IMR-90 (cell line): ENCODE measurements at regions not wholly inside any gene's neighbourhood (a gene's known extent, or its start where the extent isn't known, plus 50 kb on each side); places are given as distances from the start of the nearest gene placed in this dataset.

Experiments used
- ATAC-seq: fragments of 200-7000 bp; cut with Tn5 transposase; 2 replicates; pipeline ENCODE4 v1.9.1; 2020; ENCODE audit warnings: low read depth, mild to moderate bottlenecking, moderate library complexity
- BruUV-seq: library from RNA; stranded (reverse); fragments of 400-500 nt; replicated peaks from 2 replicates; lab custom pipeline; 2021; lab: Mats Ljungman, UMichigan
- CTCF ChIA-PET: fragments of 300-600 bp; formaldehyde crosslinking; extraction: SDS; loops from one replicate; lab custom pipeline; 2021; ENCODE audit warnings: antibody characterized with exemption; lab: Yijun Ruan, JAX
- POLR2A ChIA-PET: fragments of 300-600 bp; sonication (Branson Sonifier 250); formaldehyde crosslinking; loops from one replicate; lab custom pipeline; 2022; ENCODE audit warnings: antibody characterized with exemption; ENCODE audit not compliant: unreplicated experiment; lab: Charles Lee
- DNase-seq: peaks from one replicate; pipeline ENCODE4 v3.0.0; 2013
- H2AFZ ChIP-seq: replicated peaks from 2 replicates; pipeline ENCODE3; 2013; ENCODE audit warnings: low read length, mild to moderate bottlenecking; ENCODE audit not compliant: poor library complexity
- H2AK5ac ChIP-seq: 2 replicates; pipeline ENCODE4 v1.6.1; 2013; ENCODE audit warnings: low read depth, low read length, inconsistent platforms
- H2AK9ac ChIP-seq: replicated peaks from 2 replicates; pipeline ENCODE3; 2013; ENCODE audit warnings: mild to moderate bottlenecking, low read depth, low read length, moderate library complexity; ENCODE audit not compliant: poor library complexity
- H2BK120ac ChIP-seq: 2 replicates; pipeline ENCODE4 v1.6.1; 2013; ENCODE audit warnings: low read depth, low read length, inconsistent platforms
- H2BK15ac ChIP-seq: 3 replicates; pipeline ENCODE4 v1.6.1; 2013; ENCODE audit warnings: low read depth, low read length, inconsistent platforms
- H2BK20ac ChIP-seq: 2 replicates; pipeline ENCODE4 v1.6.1; 2013; ENCODE audit warnings: low read depth, mild to moderate bottlenecking, inconsistent platforms, low read length, moderate library complexity
- H2BK5ac ChIP-seq: 2 replicates; pipeline ENCODE4 v1.6.1; 2013; ENCODE audit warnings: mild to moderate bottlenecking, low read depth, low read length, inconsistent platforms; ENCODE audit not compliant: poor library complexity, severe bottlenecking
- H3K14ac ChIP-seq: replicated peaks from 2 replicates; pipeline ENCODE4 v1.6.1; 2013; ENCODE audit warnings: low read depth, low read length, inconsistent platforms
- H3K18ac ChIP-seq: 2 replicates; pipeline ENCODE4 v1.6.1; 2013; ENCODE audit warnings: low read depth, low read length, control low read depth
- H3K23ac ChIP-seq: 2 replicates; pipeline ENCODE4 v1.6.1; 2013; ENCODE audit warnings: low read depth, low read length, inconsistent platforms
- H3K27ac ChIP-seq: 2 replicates; pipeline ENCODE4 v1.5.1; 2013; ENCODE audit warnings: mild to moderate bottlenecking, control low read depth, low read length; ENCODE audit not compliant: insufficient read depth
- H3K27me3 ChIP-seq: 2 replicates; pipeline ENCODE4 v1.6.1; 2013; ENCODE audit warnings: low read length; ENCODE audit not compliant: control insufficient read depth, insufficient read depth
- H3K36me3 ChIP-seq: 2 replicates; pipeline ENCODE4 v1.6.1; 2013; ENCODE audit warnings: low read length, mixed read lengths; ENCODE audit not compliant: control insufficient read depth, insufficient read depth
- H3K4ac ChIP-seq: 2 replicates; pipeline ENCODE4 v1.6.1; 2013; ENCODE audit warnings: low read depth, low read length, inconsistent platforms
- H3K4me1 ChIP-seq: 2 replicates; pipeline ENCODE4 v1.6.1; 2013; ENCODE audit warnings: low read length, mixed read lengths; ENCODE audit not compliant: control insufficient read depth, insufficient read depth
- H3K4me2 ChIP-seq: 2 replicates; pipeline ENCODE4 v1.6.1; 2013; ENCODE audit warnings: low read depth, mild to moderate bottlenecking, control low read depth, low read length, moderate library complexity
- H3K4me3 ChIP-seq: 2 replicates; pipeline ENCODE4 v1.5.1; 2013; ENCODE audit warnings: low read depth, mild to moderate bottlenecking, control low read depth, low read length, moderate library complexity; ENCODE audit not compliant: insufficient read depth
- H3K56ac ChIP-seq: 2 replicates; pipeline ENCODE4 v1.6.1; 2013; ENCODE audit warnings: low read length, inconsistent platforms; ENCODE audit not compliant: insufficient read depth; ENCODE audit errors: extremely low read depth
- H3K79me1 ChIP-seq, 2 experiments: 2 replicates each; pipeline ENCODE4 v1.6.1; 2013; ENCODE audit warnings: low read length in 2 of 2, inconsistent platforms in 1 of 2, low read depth in 1 of 2
- H3K9ac ChIP-seq: 2 replicates; pipeline ENCODE4 v1.6.1; 2013; ENCODE audit warnings: low read depth, low read length, control low read depth
- H3K9me1 ChIP-seq: 2 replicates; pipeline ENCODE4 v1.6.1; 2013; ENCODE audit warnings: low read length, inconsistent platforms; ENCODE audit not compliant: insufficient read depth
- H3K9me3 ChIP-seq: 2 replicates; pipeline ENCODE4 v1.6.1; 2013; ENCODE audit warnings: low read length; ENCODE audit not compliant: control insufficient read depth, insufficient read depth
- H4K20me1 ChIP-seq: 2 replicates; pipeline ENCODE4 v1.6.1; 2013; ENCODE audit warnings: low read length, inconsistent platforms; ENCODE audit not compliant: insufficient read depth
- H4K5ac ChIP-seq: 2 replicates; pipeline ENCODE4 v1.6.1; 2013; ENCODE audit warnings: mild to moderate bottlenecking, low read depth, low read length, control low read depth
- H4K8ac ChIP-seq, 2 experiments: 2 replicates each; pipeline ENCODE4 v1.6.1; 2013; ENCODE audit warnings: low read depth in 2 of 2, low read length in 2 of 2, control low read depth in 1 of 2, inconsistent platforms in 1 of 2
- H4K91ac ChIP-seq: 2 replicates; pipeline ENCODE4 v1.6.1; 2013; ENCODE audit warnings: low read depth, low read length, inconsistent platforms; ENCODE audit not compliant: insufficient read depth
- MAFK ChIP-seq: IDR thresholded peaks from 2 replicates; pipeline ENCODE4 v1.6.1; 2012; ENCODE audit warnings: low read depth, low read length, improper control_type of control experiment
- WGBS, 2 experiments: methylation state at CpG; one replicate each; pipeline versions ENCODE4 v1.1.5 to v1.1.7; 2013; ENCODE audit warnings: missing lambda C conversion rate in 2 of 2; ENCODE audit not compliant: insufficient read length in 1 of 2; ENCODE audit errors: extremely low coverage in 2 of 2; 5-methylcytosine and 5-hydroxymethylcytosine counted together
- dilution Hi-C: fragments of 300-500 bp; cut with HindIII; formaldehyde crosslinking; loops from one replicate; pipeline ENCODE4 v1.14.3; 2018; ENCODE audit warnings: low sequenced_read_pairs; ENCODE audit not compliant: unreplicated experiment
- in situ Hi-C: fragments of 300-500 bp; cut with MboI; formaldehyde crosslinking; loops from 3 replicates; pipeline ENCODE4 v1.14.3; 2019; ENCODE audit warnings: low sequenced_read_pairs, inconsistent platforms, mixed read lengths
- intact Hi-C: fragments of 100-400 bp; cut with micrococcal nuclease; formaldehyde crosslinking; loops from 2 replicates; pipeline ENCODE4 v1.10.0; 2022
- TF ChIP-seq, protein P1 (sequence below): fragments of 150-350 bp; IDR thresholded peaks from 2 replicates; pipeline ENCODE4 v1.6.1; 2016; ENCODE audit warnings: low read depth, mild to moderate bottlenecking, low read length, moderate library complexity, borderline replicate concordance

GRCh38 chr4:53781629-53782457 lies 190.6 kb upstream of the LNX1 start:
- peak overlapping the region; percentile 95 for H3K27ac ChIP-seq
- peaks cover 42% of the 10 kb centered on the region for H3K4me1 ChIP-seq
- peaks cover 21% of the 10 kb centered on the region for H3K9me1 ChIP-seq
- peak; percentile 56 for ATAC-seq
- H3K9me3 ChIP-seq, result no peaks in the 10 kb centered on the region
- peak overlapping the region; percentile 99 for H3K4ac ChIP-seq
- H3K14ac ChIP-seq, result peak overlapping the region; percentile 97
- intact Hi-C loops (loop anchor here (5.0 to 10.0 kb wide), 4 partner anchors 75 to 765 kb away; no protein-coding TSS in a partner anchor), in situ Hi-C loops (no loop called here), dilution Hi-C loops (no loop called here)
- no peaks in the 10 kb centered on the region for H4K20me1 ChIP-seq
- peak; percentile 90 for DNase-seq
- POLR2A ChIA-PET, result interaction anchor here (0.6 to 0.8 kb wide), 2 partner anchors 10 to 127 kb away, joined by 3 read pairs; no protein-coding TSS in a partner anchor
- 0% methylated on average over 1 of the region's 10 CpGs; no CpG with 5 or more reads in 1 of the 2 experiments for WGBS, 2 experiments
- H3K36me3 ChIP-seq, result no peaks in the 10 kb centered on the region
- H3K4me3 ChIP-seq, result no peak overlapping the region
- peak overlapping the region; percentile 70 for H3K9ac ChIP-seq
- peak overlapping the region; percentile 98 for H4K5ac ChIP-seq
- peak overlapping the region; percentile 74 to 90 for H4K8ac ChIP-seq
- peak overlapping the region; percentile 53 for H3K4me2 ChIP-seq
- H3K79me1 ChIP-seq, result no peaks in the 10 kb centered on the region
- peak overlapping the region; percentile 98 for H3K18ac ChIP-seq
- peak overlapping the region; percentile 60 for H2AFZ ChIP-seq
- peak overlapping the region; percentile 85 for H2BK5ac ChIP-seq
- peak overlapping the region; percentile 98 for H3K23ac ChIP-seq
- TSS peak; percentile 44 for BruUV-seq
- H2BK20ac ChIP-seq, result peak overlapping the region; percentile 94
- peak overlapping the region; percentile 87 for H2AK5ac ChIP-seq
- peak overlapping the region; percentile 99 for H2BK120ac ChIP-seq
- H2BK15ac ChIP-seq, result peak overlapping the region; percentile 86; the same call in 2 of the 3 replicates
- CTCF ChIA-PET, result interaction anchor here (0.6 to 2.5 kb wide), 4 partner anchors 17 to 452 kb away, joined by 3 to 11 read pairs (median 3); no protein-coding TSS in a partner anchor
- H4K91ac ChIP-seq, result peak overlapping the region; percentile 95
- peak overlapping the region; percentile 82 for H3K56ac ChIP-seq
- peak; percentile 88 for TF ChIP-seq MAFK
- TF ChIP-seq, protein P1, sequence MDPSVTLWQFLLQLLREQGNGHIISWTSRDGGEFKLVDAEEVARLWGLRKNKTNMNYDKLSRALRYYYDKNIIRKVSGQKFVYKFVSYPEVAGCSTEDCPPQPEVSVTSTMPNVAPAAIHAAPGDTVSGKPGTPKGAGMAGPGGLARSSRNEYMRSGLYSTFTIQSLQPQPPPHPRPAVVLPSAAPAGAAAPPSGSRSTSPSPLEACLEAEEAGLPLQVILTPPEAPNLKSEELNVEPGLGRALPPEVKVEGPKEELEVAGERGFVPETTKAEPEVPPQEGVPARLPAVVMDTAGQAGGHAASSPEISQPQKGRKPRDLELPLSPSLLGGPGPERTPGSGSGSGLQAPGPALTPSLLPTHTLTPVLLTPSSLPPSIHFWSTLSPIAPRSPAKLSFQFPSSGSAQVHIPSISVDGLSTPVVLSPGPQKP, result no peak
- H3K27me3 ChIP-seq, result no peaks in the 10 kb centered on the region
- H2AK9ac ChIP-seq, result peak overlapping the region; percentile 4
